Retinal pigment epithelial cell (primary cell): ENCODE measurements at regions not wholly inside any gene's neighbourhood (a gene's known extent, or its start where the extent isn't known, plus 50 kb on each side); places are given as distances from the start of the nearest gene placed in this dataset.

Experiments
- DNase-seq: peaks from one replicate; pipeline ENCODE4 v3.0.0-alpha.2; 2010; ENCODE audit warnings: low read depth
- H3K4me3 ChIP-seq: 2 replicates; pipeline ENCODE4 v1.5.1; 2011; ENCODE audit warnings: mild to moderate bottlenecking, low read length, control low read depth, moderate library complexity
- CTCF ChIP-seq: conservative IDR thresholded peaks from 2 replicates; pipeline ENCODE4 v1.5.1; 2011; ENCODE audit warnings: low read depth, low read length, control low read depth, inconsistent platforms

GRCh38 chr4:81659051-81659450 lies 187.3 kb upstream of the RASGEF1B start:
- TF ChIP-seq CTCF = no peak
- no peak overlapping the region for H3K4me3 ChIP-seq
- DNase-seq = no peak

- no peak for TF ChIP-seq CTCF
- no peak for DNase-seq
- H3K4me3 ChIP-seq = no peak overlapping the region
Observed at GRCh38 chr4:81652069-81652478, 180.4 kb upstream of the RASGEF1B start.

GRCh38 chr4:81651243-81651899 lies 179.7 kb upstream of the RASGEF1B start:
- no peak for DNase-seq
- H3K4me3 ChIP-seq = no peak overlapping the region
- TF ChIP-seq CTCF = no peak

- DNase-seq = no peak
- H3K4me3 ChIP-seq = no peak overlapping the region
- TF ChIP-seq CTCF = no peak
Observed at GRCh38 chr4:81650606-81651242, 179.0 kb upstream of the RASGEF1B start.

- TF ChIP-seq CTCF = no peak
- no peak overlapping the region for H3K4me3 ChIP-seq
- no peak for DNase-seq
Observed at GRCh38 chr4:81648576-81649275, 177.0 kb upstream of the RASGEF1B start.

- TF ChIP-seq CTCF = no peak
- DNase-seq = no peak
- no peak overlapping the region for H3K4me3 ChIP-seq
Observed at GRCh38 chr4:81647388-81647787, 175.7 kb upstream of the RASGEF1B start.

GRCh38 chr4:81642543-81642942 lies 170.8 kb upstream of the RASGEF1B start:
- H3K4me3 ChIP-seq = no peak overlapping the region
- no peak for TF ChIP-seq CTCF
- DNase-seq = no peak
